A549 (cell line): ENCODE measurements at regions not wholly inside any gene's neighbourhood (a gene's known extent, or its start where the extent isn't known, plus 50 kb on each side); places are given as distances from the start of the nearest gene placed in this dataset.

Experiments used
- ATAC-seq, 2 experiments: fragments of 200-7000 bp in 1 of 2; fragments of >200 bp in 1 of 2; cut with Nextera tagmentation in 1 of 2; cut with Tn5 transposase in 1 of 2; 3 replicates each; pipeline versions ENCODE4 v1.8.0 to v1.9.1; 2018 to 2020; ENCODE audit warnings: mild to moderate bottlenecking in 1 of 2, moderate library complexity in 1 of 2
- CTCF ChIA-PET: fragments of 300-600 bp; sonication (Branson Sonifier 250); formaldehyde crosslinking; extraction: SDS; loops from one replicate; lab custom pipeline; 2021; ENCODE audit warnings: antibody characterized with exemption, inconsistent platforms; lab: Yijun Ruan, JAX
- POLR2A ChIA-PET: fragments of 350-600 bp; formaldehyde crosslinking; extraction: SDS; loops from one replicate; lab custom pipeline; 2021; ENCODE audit warnings: antibody characterized with exemption, inconsistent platforms; lab: Yijun Ruan, JAX
- DNase-seq, 2 experiments: peaks; one replicate each; pipeline versions ENCODE4 v3.0.0 to v3.0.0-alpha.2; 2011 to 2016; ENCODE audit warnings: low read depth in 1 of 2, low spot score in 1 of 2
- FAIRE-seq: peaks from 2 replicates; lab custom pipeline; 2011; peaks lifted over from hg19 to GRCh38; lab: Jason Lieb, UNC
- H3K27ac ChIP-seq, 2 experiments: fragments of >200 bp; sonication (Bioruptor Twin); formaldehyde crosslinking; 3 replicates each; pipeline ENCODE4 v1.5.1; 2016 to 2017
- H3K4me1 ChIP-seq: fragments of >200 bp; sonication (Bioruptor Twin); formaldehyde crosslinking; 3 replicates; pipeline ENCODE4 v1.6.1; 2016
- H3K4me2 ChIP-seq: fragments of >200 bp; sonication (Bioruptor Twin); formaldehyde crosslinking; 3 replicates; pipeline ENCODE4 v1.6.1; 2016
- H3K4me3 ChIP-seq: fragments of >200 bp; sonication (Bioruptor Twin); formaldehyde crosslinking; 3 replicates; pipeline ENCODE4 v1.5.1; 2016
- H3K9me3 ChIP-seq: fragments of >200 bp; sonication (Bioruptor Twin); formaldehyde crosslinking; 3 replicates; pipeline ENCODE4 v1.6.1; 2016
- ATOH8 ChIP-seq: fragments of 250-450 bp; sonication (Bioruptor Pico); IDR thresholded peaks from 2 replicates; pipeline ENCODE4 v1.5.0; 2020; ENCODE audit warnings: low read depth, mild to moderate bottlenecking, moderate library complexity
- CBX8 ChIP-seq: fragments of 200-600 bp; sonication (generic); IDR thresholded peaks from 2 replicates; pipeline ENCODE4 v1.6.1; 2016
- CEBPB ChIP-seq, 2 experiments: fragments of >200 bp in 1 of 2; sonication (Bioruptor Twin) in 1 of 2; formaldehyde crosslinking in 1 of 2; IDR thresholded peaks; 2 replicates each; pipeline ENCODE4 v1.6.1; 2012 to 2016
- EHF ChIP-seq: fragments of 250-450 bp; sonication (Bioruptor Pico); IDR thresholded peaks from 2 replicates; pipeline ENCODE4 v1.5.0; 2020; ENCODE audit warnings: mild to moderate bottlenecking
- EP300 ChIP-seq, 2 experiments: fragments of >200 bp; sonication (Bioruptor Twin); formaldehyde crosslinking; IDR thresholded peaks; 2 replicates in 1 of 2; 3 replicates in 1 of 2; pipeline ENCODE4 v1.6.1; 2016 to 2017
- ESRRA ChIP-seq: fragments of 150-350 bp; IDR thresholded peaks from 2 replicates; pipeline ENCODE4 v1.6.1; 2014; ENCODE audit warnings: mild to moderate bottlenecking, low read length, borderline replicate concordance
- FOSB ChIP-seq: fragments of 250-450 bp; sonication (Bioruptor Pico); IDR thresholded peaks from 2 replicates; pipeline ENCODE4 v1.5.0; 2020; ENCODE audit warnings: mild to moderate bottlenecking, moderate library complexity
- FOXS1 ChIP-seq: fragments of 250-450 bp; sonication (Bioruptor Pico); IDR thresholded peaks from 2 replicates; pipeline ENCODE4 v1.5.0; 2020; ENCODE audit warnings: mild to moderate bottlenecking, moderate library complexity
- GATA3 ChIP-seq: IDR thresholded peaks from 2 replicates; pipeline ENCODE4 v1.6.1; 2012; ENCODE audit warnings: borderline replicate concordance
- HEYL ChIP-seq: fragments of 250-450 bp; sonication (Bioruptor Pico); IDR thresholded peaks from 2 replicates; pipeline ENCODE4 v1.8.0; 2021; ENCODE audit warnings: mild to moderate bottlenecking, moderate library complexity
- HOXA7 ChIP-seq: fragments of 250-450 bp; sonication (Bioruptor Pico); IDR thresholded peaks from 2 replicates; pipeline ENCODE4 v1.5.0; 2020; ENCODE audit warnings: mild to moderate bottlenecking, moderate library complexity
- HOXB13 ChIP-seq: fragments of 250-450 bp; sonication (Bioruptor Pico); IDR thresholded peaks from 2 replicates; pipeline ENCODE4 v1.5.0; 2020; ENCODE audit warnings: low read depth, mild to moderate bottlenecking, moderate library complexity
- JUN ChIP-seq, 2 experiments: fragments of >200 bp; sonication (Bioruptor Twin); formaldehyde crosslinking; IDR thresholded peaks; 2 replicates in 1 of 2; 3 replicates in 1 of 2; pipeline ENCODE4 v1.6.1; 2016 to 2017
- JUNB ChIP-seq: fragments of >200 bp; sonication (Bioruptor Twin); formaldehyde crosslinking; IDR thresholded peaks from 2 replicates; pipeline ENCODE4 v1.6.1; 2016
- MAFK ChIP-seq: fragments of 450-650 bp; IDR thresholded peaks from 2 replicates; pipeline ENCODE4 v1.6.1; 2014; ENCODE audit not compliant: partially characterized antibody
- MYC ChIP-seq: IDR thresholded peaks from 2 replicates; pipeline ENCODE4 v1.6.1; 2012; ENCODE audit warnings: mild to moderate bottlenecking, inconsistent platforms, low read length, improper control_type of control experiment, borderline replicate concordance
- NPAS2 ChIP-seq: fragments of 250-450 bp; sonication (Bioruptor Pico); IDR thresholded peaks from 2 replicates; pipeline ENCODE4 v1.8.0; 2022; ENCODE audit warnings: mild to moderate bottlenecking, moderate library complexity, borderline replicate concordance
- NR3C1 ChIP-seq: fragments of >200 bp; sonication (Bioruptor Twin); formaldehyde crosslinking; IDR thresholded peaks from 3 replicates; pipeline ENCODE4 v1.6.1; 2017
- POLR2AphosphoS2 ChIP-seq: conservative IDR thresholded peaks from 2 replicates; pipeline ENCODE4 v1.6.1; 2012; ENCODE audit warnings: low read length, improper control_type of control experiment, inconsistent platforms
- RARB ChIP-seq: fragments of 250-450 bp; sonication (Bioruptor Pico); IDR thresholded peaks from 2 replicates; pipeline ENCODE4 v1.8.0; 2021; ENCODE audit warnings: mild to moderate bottlenecking, moderate library complexity
- RFX5 ChIP-seq: fragments of 450-650 bp; IDR thresholded peaks from 2 replicates; pipeline ENCODE4 v1.7.1; 2014; ENCODE audit warnings: antibody characterized with exemption, mild to moderate bottlenecking, moderate library complexity
- SMC3 ChIP-seq: fragments of >200 bp; sonication (Bioruptor Twin); formaldehyde crosslinking; IDR thresholded peaks from 3 replicates; pipeline ENCODE4 v1.6.1; 2018; ENCODE audit warnings: inconsistent platforms
- SREBF2 ChIP-seq: fragments of 450-650 bp; IDR thresholded peaks from 2 replicates; pipeline ENCODE4 v1.6.1; 2014; ENCODE audit warnings: mild to moderate bottlenecking, moderate library complexity
- TP53 ChIP-seq: fragments of 250-450 bp; sonication (Bioruptor Pico); IDR thresholded peaks from 2 replicates; pipeline ENCODE4 v1.5.0; 2021; ENCODE audit warnings: mild to moderate bottlenecking, moderate library complexity
- ZNF302 ChIP-seq: fragments of 250-450 bp; sonication (Bioruptor Pico); IDR thresholded peaks from 2 replicates; pipeline ENCODE4 v1.9.0; 2021; ENCODE audit warnings: inconsistent platforms, mild to moderate bottlenecking, moderate library complexity
- ZSCAN20 ChIP-seq: fragments of 250-450 bp; sonication (Bioruptor Pico); IDR thresholded peaks from 2 replicates; pipeline ENCODE4 v1.8.0; 2022; ENCODE audit warnings: mild to moderate bottlenecking, moderate library complexity
- WGBS: methylation state at CpG from one replicate; pipeline ENCODE4 v1.1.6; 2017; ENCODE audit errors: missing lambda C conversion rate; 5-methylcytosine and 5-hydroxymethylcytosine counted together
- TF ChIP-seq, protein P1 (sequence below): IDR thresholded peaks from 2 replicates; pipeline ENCODE4 v1.6.1; 2012
- TF ChIP-seq, protein P2 (sequence below): IDR thresholded peaks from 2 replicates; pipeline ENCODE4 v1.6.1; 2012
- TF ChIP-seq, protein P3 (sequence below): fragments of >200 bp; sonication (Bioruptor Twin); formaldehyde crosslinking; IDR thresholded peaks from 3 replicates; pipeline ENCODE4 v1.6.1; 2016

GRCh38 chr14:54177641-54178621, 218.9 kb upstream of the CDKN3 start:
- Histone ChIP-seq H3K4me1 (no peaks in the 10 kb centered on the region; the same call in 2 of the 3 replicates), H3K4me2 (no peak overlapping the region), H3K4me3 (no peak overlapping the region), H3K27ac (0 out of 6 replicates have a peak overlapping the region, but pooled peaks of 1 of the 2 experiments have one; percentile 23), H3K9me3 (no peaks in the 10 kb centered on the region)
- ChIA-PET CTCF (interaction anchor here (0.7 to 1.7 kb wide), 10 partner anchors 10 to 639 kb away, joined by 3 to 12 read pairs (median 3); partner anchors contain the start of gene BMP4), POLR2A (no interaction called here)
- no peak for FAIRE-seq
- DNase-seq: no peak
- 52% methylated on average over 9 of the region's 9 CpGs for WGBS
- ATAC-seq: no peak
- TF ChIP-seq RARB (CRISPR knock-in tag) (no peak), MAFK (no peak), POLR2AphosphoS2 (no peak), RFX5 (no peak), FOXS1 (no peak), EP300 (IDR thresholded peaks at IDR 0.05) (no peak), ESRRA (no peak), ATOH8 (CRISPR knock-in tag) (no peak), JUN (IDR thresholded peaks at IDR 0.05) (no peak), FOSB (CRISPR knock-in tag) (no peak), ZNF302 (CRISPR knock-in tag) (no peak), SMC3 (no peak), ZSCAN20 (CRISPR knock-in tag) (no peak)
- TF ChIP-seq, protein P1, sequence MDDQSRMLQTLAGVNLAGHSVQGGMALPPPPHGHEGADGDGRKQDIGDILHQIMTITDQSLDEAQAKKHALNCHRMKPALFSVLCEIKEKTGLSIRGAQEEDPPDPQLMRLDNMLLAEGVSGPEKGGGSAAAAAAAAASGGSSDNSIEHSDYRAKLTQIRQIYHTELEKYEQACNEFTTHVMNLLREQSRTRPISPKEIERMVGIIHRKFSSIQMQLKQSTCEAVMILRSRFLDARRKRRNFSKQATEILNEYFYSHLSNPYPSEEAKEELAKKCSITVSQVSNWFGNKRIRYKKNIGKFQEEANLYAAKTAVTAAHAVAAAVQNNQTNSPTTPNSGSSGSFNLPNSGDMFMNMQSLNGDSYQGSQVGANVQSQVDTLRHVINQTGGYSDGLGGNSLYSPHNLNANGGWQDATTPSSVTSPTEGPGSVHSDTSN: no peak
- TF ChIP-seq, protein P2, sequence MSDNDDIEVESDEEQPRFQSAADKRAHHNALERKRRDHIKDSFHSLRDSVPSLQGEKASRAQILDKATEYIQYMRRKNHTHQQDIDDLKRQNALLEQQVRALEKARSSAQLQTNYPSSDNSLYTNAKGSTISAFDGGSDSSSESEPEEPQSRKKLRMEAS: no peak

- no peak for DNase-seq
- no peak overlapping the region for H3K4me3 ChIP-seq
- ChIA-PET POLR2A (no interaction called here), CTCF (interaction anchor here (1.1 kb wide), 1 partner anchor 9 kb away, joined by 3 read pairs; no protein-coding TSS in a partner anchor)
- TF ChIP-seq GATA3 (no peak), MAFK (no peak), RFX5 (no peak), EHF (no peak), MYC (no peak), CEBPB (IDR thresholded peaks at IDR 0.05) (no peak), CBX8 (no peak), TP53 (CRISPR knock-in tag) (no peak), NPAS2 (CRISPR knock-in tag) (no peak), ESRRA (no peak), SREBF2 (no peak), HOXA7 (CRISPR knock-in tag) (no peak), ZNF302 (CRISPR knock-in tag) (no peak), HOXB13 (CRISPR knock-in tag) (no peak), HEYL (CRISPR knock-in tag) (no peak), ZSCAN20 (CRISPR knock-in tag) (no peak), NR3C1 (no peak), JUNB (no peak)
- TF ChIP-seq, protein P3, sequence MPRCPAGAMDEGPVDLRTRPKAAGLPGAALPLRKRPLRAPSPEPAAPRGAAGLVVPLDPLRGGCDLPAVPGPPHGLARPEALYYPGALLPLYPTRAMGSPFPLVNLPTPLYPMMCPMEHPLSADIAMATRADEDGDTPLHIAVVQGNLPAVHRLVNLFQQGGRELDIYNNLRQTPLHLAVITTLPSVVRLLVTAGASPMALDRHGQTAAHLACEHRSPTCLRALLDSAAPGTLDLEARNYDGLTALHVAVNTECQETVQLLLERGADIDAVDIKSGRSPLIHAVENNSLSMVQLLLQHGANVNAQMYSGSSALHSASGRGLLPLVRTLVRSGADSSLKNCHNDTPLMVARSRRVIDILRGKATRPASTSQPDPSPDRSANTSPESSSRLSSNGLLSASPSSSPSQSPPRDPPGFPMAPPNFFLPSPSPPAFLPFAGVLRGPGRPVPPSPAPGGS: no peak
- peak overlapping the region; percentile 9; the same call in 1 of the 3 replicates for H3K4me2 ChIP-seq
- no peak for ATAC-seq
- no peak for FAIRE-seq
- H3K9me3 ChIP-seq: no peaks in the 10 kb centered on the region
- H3K27ac ChIP-seq: peak overlapping the region in 1 of 2 experiments; percentile 13; a peak in 1 of 6 replicates
- H3K4me1 ChIP-seq: no peaks in the 10 kb centered on the region; the same call in 2 of the 3 replicates
- 57% methylated on average over 2 of the region's 2 CpGs for WGBS
Observed at GRCh38 chr14:54182419-54183045, 214.3 kb upstream of the CDKN3 start.
